ENCODE measurements at regions not wholly inside any gene's neighbourhood (a gene's known extent, or its start where the extent isn't known, plus 50 kb on each side); places are given as distances from the start of the nearest gene placed in this dataset.

- Histone ChIP-seq H3K4me3 (ENCODE audit: low read depth, low read length) (no peak overlapping the region), H3K4me1 (ENCODE audit: control insufficient read depth, insufficient read depth, low read length) (no peaks in the 10 kb centered on the region), H3K9me3 (ENCODE audit: control insufficient read depth, insufficient read depth, low read depth, low read length) (no peaks in the 10 kb centered on the region), H3K27ac (ENCODE audit: extremely low read depth, low read depth, low read length) (no peak overlapping the region), H3K36me3 (ENCODE audit: control insufficient read depth in 2 of 2, insufficient read depth in 1 of 2, low read length in 2 of 2) (no peaks in the 10 kb centered on the region)
- ChIA-PET CTCF (interaction anchor here (0.7 kb wide), 1 partner anchor 169 kb away, joined by 3 read pairs; no protein-coding TSS in a partner anchor), POLR2A (no interaction called here)
- no peak for TF ChIP-seq KLF7 (tag by site-specific recombination; IDR thresholded peaks at IDR 0.05; ENCODE audit: borderline replicate concordance)
- no peak for TF ChIP-seq ZNF133 (tag by site-specific recombination; IDR thresholded peaks at IDR 0.05)
- no peak for TF ChIP-seq ZNF830 (tag by site-specific recombination; IDR thresholded peaks at IDR 0.05; ENCODE audit: low read depth)
- no peak for TF ChIP-seq ZNF560 (tag by site-specific recombination; IDR thresholded peaks at IDR 0.05; ENCODE audit: borderline replicate concordance)
- no peak for TF ChIP-seq ZNF558 (tag by site-specific recombination; IDR thresholded peaks at IDR 0.05)
- no peak for TF ChIP-seq SETDB1 (IDR thresholded peaks at IDR 0.05; ENCODE audit: insufficient read length, low read length)
- TF ChIP-seq ZNF416 (tag by site-specific recombination; IDR thresholded peaks at IDR 0.05), result no peak
- TF ChIP-seq ZNF571 (tag by site-specific recombination; IDR thresholded peaks at IDR 0.05), result no peak
- TF ChIP-seq ZFP69B (tag by site-specific recombination; IDR thresholded peaks at IDR 0.05), result no peak
- no peak for TF ChIP-seq ZNF660 (tag by site-specific recombination; IDR thresholded peaks at IDR 0.05)
- no peak for TF ChIP-seq CTCF (tag by site-specific recombination; IDR thresholded peaks at IDR 0.05)
- no peak for TF ChIP-seq ZNF549 (tag by site-specific recombination; IDR thresholded peaks at IDR 0.05)
- TF ChIP-seq ZIC2 (tag by site-specific recombination; IDR thresholded peaks at IDR 0.05), result no peak
- no peak for TF ChIP-seq ZNF776 (tag by site-specific recombination; IDR thresholded peaks at IDR 0.05; ENCODE audit: borderline replicate concordance)
- TF ChIP-seq PRDM10 (tag by site-specific recombination; IDR thresholded peaks at IDR 0.05), result no peak
- no peak for TF ChIP-seq ZNF530 (tag by site-specific recombination; IDR thresholded peaks at IDR 0.05; ENCODE audit: low read depth)
- no peak for TF ChIP-seq ZNF664 (tag by site-specific recombination; IDR thresholded peaks at IDR 0.05)
- TF ChIP-seq OSR2 (tag by site-specific recombination; IDR thresholded peaks at IDR 0.05), result no peak
Measured at GRCh38 chr2:16075045-16076012, 135.0 kb downstream of the MYCN start.

GRCh38 chr2:16073921-16074425 lies 133.6 kb downstream of the MYCN start:
- H3K4me1 ChIP-seq (ENCODE audit: control insufficient read depth, insufficient read depth, low read length), result no peaks in the 10 kb centered on the region
- CTCF ChIA-PET, result interaction anchor here (1.2 kb wide), 1 partner anchor 19 kb away, joined by 3 read pairs; no protein-coding TSS in a partner anchor
- no peak overlapping the region for H3K4me3 ChIP-seq (ENCODE audit: low read depth, low read length)
- POLR2A ChIA-PET, result no interaction called here
- no peak overlapping the region for H3K27ac ChIP-seq (ENCODE audit: extremely low read depth, low read depth, low read length)
- no peaks in the 10 kb centered on the region for H3K36me3 ChIP-seq (ENCODE audit: control insufficient read depth in 2 of 2, insufficient read depth in 1 of 2, low read length in 2 of 2)
- TF ChIP-seq ZBTB8A (tag by site-specific recombination; IDR thresholded peaks at IDR 0.05) (no peak), ZBTB1 (tag by site-specific recombination; IDR thresholded peaks at IDR 0.05) (no peak), ZNF18 (tag by site-specific recombination; IDR thresholded peaks at IDR 0.05) (no peak), ZNF792 (tag by site-specific recombination; IDR thresholded peaks at IDR 0.05) (no peak), SP2 (tag by site-specific recombination; IDR thresholded peaks at IDR 0.05) (no peak), ZNF416 (tag by site-specific recombination; IDR thresholded peaks at IDR 0.05) (no peak), ZNF324 (tag by site-specific recombination; IDR thresholded peaks at IDR 0.05) (no peak)
- no peaks in the 10 kb centered on the region for H3K9me3 ChIP-seq (ENCODE audit: control insufficient read depth, insufficient read depth, low read depth, low read length)
